ENCODE measurements at regions not wholly inside any gene's neighbourhood (a gene's known extent, or its start where the extent isn't known, plus 50 kb on each side); places are given as distances from the start of the nearest gene placed in this dataset.

GRCh38 chr1:56056438-56057287 is 522.7 kb downstream of the PLPP3 start:
- no peak overlapping the region for H3K14ac ChIP-seq (ENCODE audit: insufficient read length)
- no peak for TF ChIP-seq HDAC2 (IDR thresholded peaks at IDR 0.05; ENCODE audit: borderline replicate concordance in 1 of 2, low read depth in 2 of 2, low read length in 2 of 2)
- TF ChIP-seq RFX5 (IDR thresholded peaks at IDR 0.05; ENCODE audit: borderline replicate concordance, low read depth, low read length), result no peak
- TF ChIP-seq TCF12 (IDR thresholded peaks at IDR 0.05; ENCODE audit: low read depth, low read length), result no peak
- TF ChIP-seq SP2 (IDR thresholded peaks at IDR 0.05; ENCODE audit: low read length), result no peak
- TF ChIP-seq KDM5A (IDR thresholded peaks at IDR 0.05; ENCODE audit: low read length), result no peak
- TF ChIP-seq CBX5 (IDR thresholded peaks at IDR 0.05; ENCODE audit: low read depth, low read length), result no peak

More at GRCh38 chr1:56056438-56057287, 522.7 kb downstream of the PLPP3 start:
- H3K23me2 ChIP-seq (ENCODE audit: low read depth, low read length), result no peaks in the 10 kb centered on the region
- CTCF ChIA-PET (ENCODE audit: partially characterized antibody), result no interaction called here
- H4K8ac ChIP-seq (ENCODE audit: extremely low read depth, insufficient read depth, low read length), result no peak overlapping the region
- H3K27me3 ChIP-seq (replicated peaks in 1 of 4; ENCODE audit: control insufficient read depth in 3 of 4, extremely low read depth in 1 of 4, insufficient read depth in 3 of 4, low read length in 3 of 4), result no peaks in the 10 kb centered on the region
- H3K36me3 ChIP-seq (ENCODE audit: control insufficient read depth in 2 of 4, insufficient read depth in 4 of 4, low read length in 3 of 4), result no peaks in the 10 kb centered on the region
- no peak overlapping the region for H3K4me3 ChIP-seq (ENCODE audit: extremely low read depth in 1 of 4, insufficient read depth in 2 of 4, low read depth in 3 of 4, low read length in 4 of 4)
- H3K79me1 ChIP-seq (ENCODE audit: low read depth, low read length), result no peaks in the 10 kb centered on the region
- H4K5ac ChIP-seq (ENCODE audit: insufficient read length, low read depth, low read length), result no peak overlapping the region
- H3K4ac ChIP-seq (replicated peaks; ENCODE audit: insufficient read length, low read depth, low read length), result no peak overlapping the region
- no peak overlapping the region for H2AFZ ChIP-seq (ENCODE audit: low read length)
- no peak overlapping the region for H3K18ac ChIP-seq (ENCODE audit: extremely low read depth, low read length)
- no peak overlapping the region for H3K23ac ChIP-seq (ENCODE audit: insufficient read length)
- H2BK20ac ChIP-seq (ENCODE audit: low read length), result no peak overlapping the region
- no peak overlapping the region for H4K91ac ChIP-seq (replicated peaks; ENCODE audit: insufficient read length, low read length)
- no peak overlapping the region for H2BK120ac ChIP-seq (replicated peaks; ENCODE audit: low read depth, low read length)
- 89% methylated on average over 9 of the region's 9 CpGs; no CpG with 5 or more reads in 1 of the 2 experiments for WGBS, 2 experiments (ENCODE audit: extremely low coverage in 1 of 2, insufficient coverage in 1 of 2, insufficient read length in 1 of 2, insufficient replicate concordance in 2 of 2, low coverage in 1 of 2, low lambda C conversion rate in 2 of 2, missing lambda C conversion rate in 1 of 2)
- H4K20me1 ChIP-seq (replicated peaks in 1 of 2; ENCODE audit: control insufficient read depth in 1 of 2, insufficient read depth in 2 of 2, low read length in 2 of 2), result no peaks in the 10 kb centered on the region
- no peak overlapping the region for H3K56ac ChIP-seq (replicated peaks; ENCODE audit: insufficient read length, low read depth, low read length)
- H3K9ac ChIP-seq (replicated peaks in 1 of 4; ENCODE audit: extremely low read depth in 1 of 4, low read depth in 3 of 4, low read length in 3 of 4), result no peak overlapping the region
- H3K79me2 ChIP-seq (ENCODE audit: control insufficient read depth in 1 of 2, insufficient read depth in 2 of 2, low read length in 2 of 2), result no peaks in the 10 kb centered on the region
- no peak overlapping the region for H2BK5ac ChIP-seq (ENCODE audit: low read depth, low read length)
- no peak overlapping the region for H3K4me2 ChIP-seq (ENCODE audit: insufficient read depth in 1 of 2, low read depth in 2 of 2, low read length in 2 of 2)
- H2BK12ac ChIP-seq (ENCODE audit: low read depth, low read length), result no peak overlapping the region
- no peak overlapping the region for H2AK5ac ChIP-seq (ENCODE audit: low read depth, low read length)
- DNase-seq (ENCODE audit: low read depth in 1 of 2, low spot score in 2 of 2) (no peak), FAIRE-seq (no peak)
- 0 out of 7 replicates have a peak, but pooled peaks cover 0 to 2% (median 0%) of the 10 kb centered on the region in 4 experiments for H3K4me1 ChIP-seq (replicated peaks in 1 of 4; ENCODE audit: control insufficient read depth in 3 of 4, insufficient read depth in 4 of 4, low read length in 3 of 4)
- POLR2A ChIA-PET (ENCODE audit: partially characterized antibody), result no interaction called here
- H2BK15ac ChIP-seq (ENCODE audit: low read length), result no peak overlapping the region
- H3K9me3 ChIP-seq (ENCODE audit: insufficient read depth in 2 of 2, low read depth in 1 of 2, low read length in 1 of 2), result no peaks in the 10 kb centered on the region
- H3K27ac ChIP-seq (ENCODE audit: low read depth, low read length), result no peak overlapping the region
